Smooth muscle cell (in vitro differentiated cells): ENCODE measurements at regions not wholly inside any gene's neighbourhood (a gene's known extent, or its start where the extent isn't known, plus 50 kb on each side); places are given as distances from the start of the nearest gene placed in this dataset.

ENCODE experiments used
- DNase-seq: peaks from one replicate; lab custom pipeline; 2025; ENCODE audit not compliant: unreplicated experiment; lab: John Stamatoyannopoulos, UW
- H2AFZ ChIP-seq: fragments of 200-600 bp; sonication (generic); 2 replicates; pipeline ENCODE4 v1.6.0; 2016; ENCODE audit warnings: antibody characterized with exemption, low read depth, mild to moderate bottlenecking
- H3F3A ChIP-seq: fragments of 200-600 bp; sonication (generic); 2 replicates; pipeline ENCODE4 v1.6.0; 2017; ENCODE audit warnings: antibody characterized with exemption, low read depth
- H3K27ac ChIP-seq: fragments of 200-600 bp; sonication (generic); 2 replicates; pipeline ENCODE4 v1.5.1; 2016; ENCODE audit warnings: low read depth, mild to moderate bottlenecking
- H3K27me3 ChIP-seq: fragments of 200-600 bp; sonication (generic); 2 replicates; pipeline ENCODE4 v1.6.1; 2016; ENCODE audit warnings: low read depth, mild to moderate bottlenecking
- H3K36me3 ChIP-seq: fragments of 200-600 bp; sonication (generic); 2 replicates; pipeline ENCODE4 v1.5.1; 2016; ENCODE audit warnings: low read depth
- H3K4me1 ChIP-seq: fragments of 200-600 bp; sonication (generic); 2 replicates; pipeline ENCODE4 v1.5.1; 2016; ENCODE audit warnings: low read depth
- H3K4me2 ChIP-seq: fragments of 200-600 bp; sonication (generic); 2 replicates; pipeline ENCODE4 v1.6.0; 2016; ENCODE audit warnings: mild to moderate bottlenecking
- H3K4me3 ChIP-seq: fragments of 200-600 bp; sonication (generic); 2 replicates; pipeline ENCODE4 v1.5.1; 2016; ENCODE audit warnings: mild to moderate bottlenecking
- H3K79me2 ChIP-seq: fragments of 200-600 bp; sonication (generic); 2 replicates; pipeline ENCODE4 v1.6.0; 2016; ENCODE audit warnings: low read depth, mild to moderate bottlenecking
- H3K9ac ChIP-seq: fragments of 200-600 bp; sonication (generic); 2 replicates; pipeline ENCODE4 v1.6.0; 2016; ENCODE audit warnings: low read depth
- H3K9me3 ChIP-seq: fragments of 200-600 bp; sonication (generic); replicated peaks from 2 replicates; pipeline ENCODE4 v1.5.1; 2016; ENCODE audit warnings: low read depth
- H4K20me1 ChIP-seq: fragments of 200-600 bp; sonication (generic); 2 replicates; pipeline ENCODE4 v1.6.0; 2016; ENCODE audit warnings: low read depth
- CTCF ChIP-seq: fragments of 200-600 bp; sonication (generic); IDR thresholded peaks from 2 replicates; pipeline ENCODE4 v1.5.1; 2017; ENCODE audit warnings: borderline replicate concordance, mild to moderate bottlenecking, antibody characterized with exemption; ENCODE audit not compliant: insufficient read depth, poor library complexity, severe bottlenecking
- WGBS: methylation state at CpG from one replicate; pipeline ENCODE4 v1.1.7; 2016; ENCODE audit warnings: low lambda C conversion rate; 5-methylcytosine and 5-hydroxymethylcytosine counted together

DNA sequence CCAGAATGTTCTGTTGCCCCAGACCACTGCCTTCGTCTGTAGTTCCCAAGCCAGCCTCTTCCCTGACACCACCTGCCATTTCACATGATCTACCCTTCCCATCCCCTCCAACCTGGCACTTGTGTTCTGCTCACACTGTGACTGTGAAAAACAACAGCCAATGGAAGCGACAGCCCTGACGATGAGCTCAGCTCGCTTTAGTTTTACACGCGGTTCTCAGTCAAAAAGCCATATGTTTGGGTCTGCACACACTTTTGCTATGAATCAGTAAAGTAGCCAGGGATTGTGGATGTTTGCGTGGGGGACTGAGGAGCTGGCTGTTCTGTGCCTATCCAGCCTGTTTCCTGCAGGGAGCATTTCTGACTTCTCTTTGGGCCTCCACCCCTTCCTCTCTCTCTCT, 282.7 kb downstream of the WDR11 start:
- WGBS = 57% methylated on average over 7 of the region's 7 CpGs
- H3F3A ChIP-seq = no peaks in the 10 kb centered on the region
- DNase-seq = no peak
- H2AFZ ChIP-seq = no peak overlapping the region
- no peaks in the 10 kb centered on the region for H4K20me1 ChIP-seq
- H3K27me3 ChIP-seq = no peaks in the 10 kb centered on the region
- no peaks in the 10 kb centered on the region for H3K9me3 ChIP-seq
- peaks cover 12% of the 10 kb centered on the region for H3K4me1 ChIP-seq
- H3K4me3 ChIP-seq = no peak overlapping the region
- no peak for TF ChIP-seq CTCF
- no peak overlapping the region for H3K9ac ChIP-seq
- no peaks in the 10 kb centered on the region for H3K36me3 ChIP-seq
- H3K79me2 ChIP-seq = no peaks in the 10 kb centered on the region
- no peak overlapping the region for H3K4me2 ChIP-seq
- H3K27ac ChIP-seq = no peak overlapping the region

DNA sequence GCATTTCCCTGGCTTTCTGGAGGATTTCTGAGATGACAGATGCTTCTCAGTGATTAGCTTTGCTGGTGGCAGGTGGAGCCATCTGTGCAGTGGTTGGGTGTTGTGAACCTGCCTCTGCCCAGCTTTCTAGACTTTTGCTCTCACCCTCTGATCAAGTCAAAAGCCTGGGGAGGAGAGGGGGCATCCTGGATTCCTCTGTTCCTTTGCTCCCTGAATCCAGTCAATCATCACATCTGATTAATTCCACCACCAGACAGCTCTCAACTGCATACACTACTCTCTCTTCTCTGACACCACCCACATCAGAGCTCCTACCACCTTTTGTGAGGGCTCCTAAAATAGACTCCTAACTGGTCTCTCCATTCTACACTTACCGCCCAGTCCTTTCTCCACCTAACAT, 283.5 kb downstream of the WDR11 start:
- no peaks in the 10 kb centered on the region for H3F3A ChIP-seq
- H4K20me1 ChIP-seq = no peaks in the 10 kb centered on the region
- H2AFZ ChIP-seq = no peak overlapping the region
- no peak overlapping the region for H3K27ac ChIP-seq
- TF ChIP-seq CTCF = no peak
- 86% methylated on average over 1 of the region's 1 CpG for WGBS
- no peaks in the 10 kb centered on the region for H3K79me2 ChIP-seq
- H3K4me2 ChIP-seq = no peak overlapping the region
- no peaks in the 10 kb centered on the region for H3K36me3 ChIP-seq
- no peaks in the 10 kb centered on the region for H3K9me3 ChIP-seq
- H3K9ac ChIP-seq = no peak overlapping the region
- peaks cover 12% of the 10 kb centered on the region for H3K4me1 ChIP-seq
- no peaks in the 10 kb centered on the region for H3K27me3 ChIP-seq
- no peak overlapping the region for H3K4me3 ChIP-seq
- DNase-seq = no peak

GRCh38 chr10:121135512-121135911, 284.4 kb downstream of the WDR11 start:
- no peaks in the 10 kb centered on the region for H3F3A ChIP-seq
- H2AFZ ChIP-seq = no peak overlapping the region
- no peaks in the 10 kb centered on the region for H3K36me3 ChIP-seq
- H3K9me3 ChIP-seq = no peaks in the 10 kb centered on the region
- H3K27ac ChIP-seq = no peak overlapping the region
- DNase-seq = no peak
- H3K9ac ChIP-seq = no peak overlapping the region
- no peaks in the 10 kb centered on the region for H3K27me3 ChIP-seq
- no peak overlapping the region for H3K4me2 ChIP-seq
- WGBS = 93% methylated on average over 4 of the region's 4 CpGs
- H4K20me1 ChIP-seq = no peaks in the 10 kb centered on the region
- no peaks in the 10 kb centered on the region for H3K79me2 ChIP-seq
- no peak overlapping the region for H3K4me3 ChIP-seq
- no peak for TF ChIP-seq CTCF
- H3K4me1 ChIP-seq = peaks cover 12% of the 10 kb centered on the region

GRCh38 chr10:121137533-121137932, 286.4 kb downstream of the WDR11 start:
- 93% methylated on average over 1 of the region's 1 CpG for WGBS
- H3K9me3 ChIP-seq = no peaks in the 10 kb centered on the region
- no peak overlapping the region for H2AFZ ChIP-seq
- TF ChIP-seq CTCF = no peak
- H3F3A ChIP-seq = no peaks in the 10 kb centered on the region
- no peak for DNase-seq
- H4K20me1 ChIP-seq = no peaks in the 10 kb centered on the region
- H3K79me2 ChIP-seq = no peaks in the 10 kb centered on the region
- H3K36me3 ChIP-seq = no peaks in the 10 kb centered on the region
- no peaks in the 10 kb centered on the region for H3K27me3 ChIP-seq
- H3K4me3 ChIP-seq = no peak overlapping the region
- H3K4me2 ChIP-seq = no peak overlapping the region
- no peak overlapping the region for H3K9ac ChIP-seq
- H3K4me1 ChIP-seq = peaks cover 12% of the 10 kb centered on the region
- H3K27ac ChIP-seq = no peak overlapping the region
